HUES6 (cell line): ENCODE measurements at regions not wholly inside any gene's neighbourhood (a gene's known extent, or its start where the extent isn't known, plus 50 kb on each side); places are given as distances from the start of the nearest gene placed in this dataset.
"Not testable (repeated sequence)": the region's sequence is repeated elsewhere in the genome, so short reads cannot be mapped to it uniquely, and the experiment has no call there.

Experiments
- H3K27ac ChIP-seq: 2 replicates; pipeline ENCODE4 v1.7.0; 2013; ENCODE audit warnings: low read depth, mild to moderate bottlenecking, low read length, inconsistent platforms
- H3K27me3 ChIP-seq: 2 replicates; pipeline ENCODE4 v1.6.1; 2013; ENCODE audit warnings: low read length; ENCODE audit not compliant: control insufficient read depth, insufficient read depth
- H3K36me3 ChIP-seq: 2 replicates; pipeline ENCODE4 v1.6.1; 2013; ENCODE audit warnings: low read length; ENCODE audit not compliant: control insufficient read depth, insufficient read depth
- H3K4me1 ChIP-seq: 2 replicates; pipeline ENCODE4 v1.6.1; 2013; ENCODE audit warnings: low read length; ENCODE audit not compliant: control insufficient read depth, insufficient read depth
- H3K4me3 ChIP-seq: 2 replicates; pipeline ENCODE4 v1.5.1; 2013; ENCODE audit warnings: low read depth, low read length
- H3K9ac ChIP-seq: one replicate; pipeline ENCODE4 v1.6.1; 2013; ENCODE audit warnings: mild to moderate bottlenecking, low read length
- H3K9me3 ChIP-seq: 2 replicates; pipeline ENCODE4 v1.6.1; 2013; ENCODE audit warnings: low read depth, low read length; ENCODE audit not compliant: control insufficient read depth, insufficient read depth

- Histone ChIP-seq H3K4me3 (no peak overlapping the region), H3K9ac (no peak overlapping the region), H3K9me3 (no peaks in the 10 kb centered on the region), H3K4me1 (no peaks in the 10 kb centered on the region), H3K27ac (no peak overlapping the region), H3K27me3 (no peaks in the 10 kb centered on the region), H3K36me3 (no peaks in the 10 kb centered on the region)
Measured at GRCh38 chr6:159522877-159523547, 170.0 kb downstream of the SOD2 start.

- H3K9me3 ChIP-seq = no peaks in the 10 kb centered on the region
- no peaks in the 10 kb centered on the region for H3K4me1 ChIP-seq
- no peak overlapping the region for H3K4me3 ChIP-seq
- H3K9ac ChIP-seq = no peak overlapping the region
- H3K36me3 ChIP-seq = no peaks in the 10 kb centered on the region
- no peaks in the 10 kb centered on the region for H3K27me3 ChIP-seq
- H3K27ac ChIP-seq = no peak overlapping the region
Measured at GRCh38 chr6:159521962-159522361, 171.1 kb downstream of the SOD2 start.

GRCh38 chr6:159520002-159520401 is 173.0 kb downstream of the SOD2 start:
- H3K36me3 ChIP-seq = no peaks in the 10 kb centered on the region
- no peak overlapping the region for H3K4me3 ChIP-seq
- H3K27ac ChIP-seq = no peak overlapping the region
- H3K27me3 ChIP-seq = no peaks in the 10 kb centered on the region
- H3K9me3 ChIP-seq = no peaks in the 10 kb centered on the region
- no peak overlapping the region for H3K9ac ChIP-seq
- H3K4me1 ChIP-seq = no peaks in the 10 kb centered on the region

- not testable (repeated sequence) for H3K27me3 ChIP-seq, H3K36me3 ChIP-seq, H3K4me3 ChIP-seq, H3K9me3 ChIP-seq, H3K27ac ChIP-seq, H3K9ac ChIP-seq, H3K4me1 ChIP-seq
Measured at GRCh38 chr6:159515811-159516210, 177.2 kb downstream of the SOD2 start.

- no peak overlapping the region for H3K27ac ChIP-seq
- no peaks in the 10 kb centered on the region for H3K4me1 ChIP-seq
- H3K36me3 ChIP-seq = no peaks in the 10 kb centered on the region
- no peaks in the 10 kb centered on the region for H3K27me3 ChIP-seq
- no peak overlapping the region for H3K4me3 ChIP-seq
- no peaks in the 10 kb centered on the region for H3K9me3 ChIP-seq
- H3K9ac ChIP-seq = no peak overlapping the region
Measured at GRCh38 chr6:159513914-159514313, 179.1 kb downstream of the SOD2 start.

- H3K27ac ChIP-seq = no peak overlapping the region
- H3K9me3 ChIP-seq = no peaks in the 10 kb centered on the region
- H3K4me3 ChIP-seq = no peak overlapping the region
- H3K36me3 ChIP-seq = no peaks in the 10 kb centered on the region
- no peaks in the 10 kb centered on the region for H3K4me1 ChIP-seq
- no peaks in the 10 kb centered on the region for H3K27me3 ChIP-seq
- no peak overlapping the region for H3K9ac ChIP-seq
Measured at GRCh38 chr6:159513074-159513720, 179.8 kb downstream of the SOD2 start.

GRCh38 chr6:159512571-159512970 is 180.5 kb downstream of the SOD2 start:
- Histone ChIP-seq H3K9me3 (no peaks in the 10 kb centered on the region), H3K27me3 (no peaks in the 10 kb centered on the region), H3K36me3 (no peaks in the 10 kb centered on the region), H3K27ac (no peak overlapping the region), H3K4me1 (no peaks in the 10 kb centered on the region), H3K4me3 (no peak overlapping the region), H3K9ac (no peak overlapping the region)

GRCh38 chr6:159512104-159512503 is 180.9 kb downstream of the SOD2 start:
- Histone ChIP-seq H3K4me3 (no peak overlapping the region), H3K4me1 (no peaks in the 10 kb centered on the region), H3K9ac (no peak overlapping the region), H3K27ac (no peak overlapping the region), H3K36me3 (no peaks in the 10 kb centered on the region), H3K27me3 (no peaks in the 10 kb centered on the region), H3K9me3 (no peaks in the 10 kb centered on the region)

GRCh38 chr6:159510141-159510540 is 182.9 kb downstream of the SOD2 start:
- Histone ChIP-seq H3K4me1 (no peaks in the 10 kb centered on the region), H3K27me3 (no peaks in the 10 kb centered on the region), H3K9me3 (no peaks in the 10 kb centered on the region), H3K36me3 (no peaks in the 10 kb centered on the region), H3K4me3 (no peak overlapping the region), H3K27ac (no peak overlapping the region), H3K9ac (no peak overlapping the region)

GRCh38 chr6:159508931-159509330 is 184.1 kb downstream of the SOD2 start:
- no peaks in the 10 kb centered on the region for H3K4me1 ChIP-seq
- no peak overlapping the region for H3K9ac ChIP-seq
- H3K36me3 ChIP-seq = no peaks in the 10 kb centered on the region
- no peak overlapping the region for H3K4me3 ChIP-seq
- H3K27ac ChIP-seq = no peak overlapping the region
- no peaks in the 10 kb centered on the region for H3K9me3 ChIP-seq
- H3K27me3 ChIP-seq = no peaks in the 10 kb centered on the region

GRCh38 chr6:159506048-159506447 is 187.0 kb downstream of the SOD2 start:
- no peaks in the 10 kb centered on the region for H3K36me3 ChIP-seq
- no peaks in the 10 kb centered on the region for H3K9me3 ChIP-seq
- H3K9ac ChIP-seq = no peak overlapping the region
- no peak overlapping the region for H3K27ac ChIP-seq
- no peaks in the 10 kb centered on the region for H3K4me1 ChIP-seq
- no peaks in the 10 kb centered on the region for H3K27me3 ChIP-seq
- no peak overlapping the region for H3K4me3 ChIP-seq
